Ecto neural progenitor cell (in vitro differentiated cells): ENCODE measurements at regions not wholly inside any gene's neighbourhood (a gene's known extent, or its start where the extent isn't known, plus 50 kb on each side); places are given as distances from the start of the nearest gene placed in this dataset.

Experiments used
- DNase-seq: peaks from one replicate; pipeline ENCODE4 v3.0.0-alpha.2; 2018; ENCODE audit warnings: low spot score

DNA sequence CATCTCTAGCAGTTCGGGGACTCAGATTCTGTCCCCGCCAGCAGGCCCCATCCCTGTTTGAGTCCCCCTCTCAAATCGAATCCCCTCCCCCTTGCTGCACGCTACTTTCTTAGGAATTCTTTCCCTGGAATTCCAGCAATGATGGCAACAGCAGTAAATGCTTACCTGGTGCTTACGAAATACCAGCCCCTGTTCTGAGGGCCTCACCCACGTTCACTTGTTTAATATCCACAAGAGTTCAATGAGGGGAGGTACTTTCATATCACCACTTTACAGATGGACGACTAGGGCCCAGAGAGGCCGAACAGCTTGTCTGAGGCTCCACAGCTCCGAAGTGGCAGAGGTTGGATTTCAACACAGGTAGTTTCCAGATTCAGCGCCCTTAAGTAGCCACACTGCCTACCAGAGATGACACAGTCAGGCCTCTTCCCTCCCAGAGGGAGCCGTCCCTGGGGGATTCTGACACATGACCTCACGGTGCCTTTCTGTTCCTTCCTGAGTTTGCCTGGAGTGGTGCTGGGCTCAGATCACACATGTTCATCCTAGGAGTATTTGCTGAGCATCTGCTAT is 120.7 kb upstream of the GSE1 start:
- DNase-seq: no peak

DNA sequence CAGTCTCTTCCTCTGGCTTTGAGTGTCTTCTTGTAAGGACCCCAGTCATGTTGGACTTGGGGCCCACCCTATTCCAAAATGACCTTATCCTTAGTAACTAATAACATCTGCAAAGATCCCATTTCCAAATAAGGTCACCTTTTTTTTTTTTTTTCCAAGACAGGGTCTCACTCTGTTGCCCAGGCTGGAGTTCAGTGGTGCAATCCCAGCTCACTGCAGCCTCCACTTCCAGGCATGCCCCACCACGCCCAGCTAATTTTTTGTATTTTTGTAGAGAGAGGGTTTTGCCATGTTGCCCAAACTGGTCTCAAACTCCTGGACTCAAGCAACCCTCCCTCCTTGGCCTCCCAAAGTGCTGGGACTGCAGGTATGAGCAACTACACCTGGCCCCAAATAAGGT is 118.8 kb upstream of the GSE1 start:
- DNase-seq: no peak

DNA sequence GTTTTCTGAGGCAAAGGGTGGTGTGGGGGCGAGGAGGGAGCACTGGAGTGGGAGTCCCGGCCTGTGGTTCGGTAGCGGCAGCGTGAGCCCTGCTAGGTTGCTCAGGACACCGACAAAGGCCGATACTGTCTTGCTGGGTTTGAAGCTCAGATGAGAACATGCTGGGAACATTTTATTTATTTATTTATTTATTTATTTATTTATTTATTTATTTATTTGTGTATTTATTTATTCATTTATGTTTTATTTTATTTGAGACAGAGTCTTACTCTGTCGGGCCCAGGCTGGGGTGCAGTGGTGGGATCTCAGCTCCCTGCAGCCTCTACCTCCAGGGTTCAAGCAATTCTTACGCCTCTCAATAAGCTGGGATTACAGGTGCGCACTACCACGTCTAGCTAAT is 117.9 kb upstream of the GSE1 start:
- no peak for DNase-seq

DNA sequence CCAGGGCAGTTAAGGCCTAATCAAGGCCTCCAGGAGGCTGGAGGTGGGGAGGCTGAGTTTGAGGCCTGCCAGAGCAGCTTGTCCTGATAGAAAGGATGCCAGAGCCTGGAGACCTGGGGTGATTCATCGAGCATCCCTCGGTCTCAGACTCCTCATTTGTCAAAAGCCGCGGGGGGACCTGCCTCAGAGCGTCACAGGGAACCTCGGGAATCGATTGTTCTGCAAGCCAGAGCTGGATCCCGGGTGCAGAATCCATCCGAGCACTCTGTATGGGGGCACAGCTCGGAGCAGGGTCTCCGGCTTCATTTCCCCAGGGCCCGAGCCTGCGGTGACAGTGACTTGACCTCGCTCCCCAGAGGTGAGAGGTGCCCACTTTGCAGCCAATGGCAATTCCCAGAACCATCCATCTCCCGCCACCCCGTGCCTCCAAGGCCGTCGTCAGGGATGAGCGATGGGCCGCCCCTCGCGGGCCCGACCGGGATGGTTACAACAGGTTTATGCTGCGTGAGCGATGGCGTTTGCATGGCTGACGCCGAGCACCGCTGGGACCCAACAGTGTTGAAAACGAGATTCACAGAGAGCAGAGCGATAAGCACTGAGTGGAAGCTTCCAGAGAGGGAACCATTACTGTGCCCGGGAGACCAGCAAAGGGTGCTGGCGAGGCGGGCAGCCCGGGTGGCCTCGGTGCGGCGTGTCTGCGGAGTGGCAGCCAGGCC is 117.1 kb upstream of the GSE1 start:
- no peak for DNase-seq

DNA sequence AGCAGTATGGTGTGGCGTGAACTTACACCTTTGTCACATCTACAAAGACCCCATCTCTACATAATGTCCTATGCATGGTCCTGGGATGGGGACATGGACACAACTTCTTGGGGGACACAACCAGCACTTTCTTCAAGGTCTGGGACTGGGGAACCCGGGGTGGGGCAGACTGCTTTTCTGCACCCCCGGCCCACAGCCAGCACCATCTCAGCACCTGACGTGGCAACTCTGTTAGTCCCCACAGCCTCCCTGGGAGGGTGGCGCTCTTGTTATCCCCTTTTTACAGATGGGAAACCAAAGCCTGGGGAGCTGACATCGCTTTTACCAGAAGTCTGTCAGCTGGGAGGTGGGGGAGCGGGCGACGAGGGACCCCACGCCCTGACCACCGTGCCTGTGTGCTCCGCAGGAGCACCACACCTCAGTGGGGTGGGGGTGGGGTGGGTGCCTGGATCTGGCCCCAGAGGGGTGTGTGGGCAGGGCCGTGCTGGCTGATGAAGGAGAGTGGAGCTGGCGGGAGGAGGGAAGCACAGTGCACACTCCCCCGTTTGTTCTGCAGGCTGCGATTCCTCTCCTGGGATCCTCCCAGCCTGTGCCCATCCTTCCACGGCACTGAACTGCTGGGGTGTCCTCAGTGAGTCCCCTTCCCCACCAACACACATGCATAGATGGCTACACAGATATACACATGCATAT is 115.4 kb upstream of the GSE1 start:
- DNase-seq: no peak

DNA sequence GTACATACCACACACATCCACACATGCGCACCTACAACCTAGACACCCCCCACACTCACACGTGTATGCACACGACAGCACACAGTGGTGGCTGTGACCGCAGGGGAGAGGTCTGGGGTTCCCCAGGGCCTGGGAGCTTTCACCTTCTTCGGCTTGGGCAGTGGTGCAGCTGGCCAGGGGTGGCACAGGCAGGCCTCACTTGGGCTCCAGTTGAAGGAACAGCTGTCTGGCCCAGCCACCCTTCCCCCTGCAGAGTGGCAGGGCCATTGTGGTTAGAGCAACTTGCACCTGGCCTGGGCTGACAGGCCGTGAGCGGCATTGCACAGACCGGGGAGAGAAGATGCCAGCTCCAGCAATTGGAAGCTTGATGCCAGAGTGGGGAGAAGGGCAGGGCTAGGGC is 114.5 kb upstream of the GSE1 start:
- no peak for DNase-seq

DNA sequence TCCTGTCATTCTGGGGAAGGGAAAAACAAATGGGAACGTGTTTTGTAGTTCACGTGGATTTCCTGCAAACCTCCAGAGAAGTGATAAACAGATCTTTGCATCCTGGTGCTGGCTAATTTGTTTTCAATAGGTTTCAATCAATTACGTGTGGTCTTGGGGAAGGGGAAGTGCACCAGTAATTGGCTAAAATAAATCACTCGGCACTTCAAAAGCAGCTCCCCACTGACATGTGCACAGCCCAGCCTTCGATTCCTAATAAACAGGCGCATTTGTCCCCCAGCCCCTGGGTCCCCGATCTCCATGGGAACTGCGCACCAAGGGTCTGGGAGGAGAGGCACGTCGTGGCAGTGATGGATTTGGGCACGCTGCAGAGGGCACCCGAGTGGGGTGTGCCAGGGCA is 112.9 kb upstream of the GSE1 start:
- no peak for DNase-seq

DNA sequence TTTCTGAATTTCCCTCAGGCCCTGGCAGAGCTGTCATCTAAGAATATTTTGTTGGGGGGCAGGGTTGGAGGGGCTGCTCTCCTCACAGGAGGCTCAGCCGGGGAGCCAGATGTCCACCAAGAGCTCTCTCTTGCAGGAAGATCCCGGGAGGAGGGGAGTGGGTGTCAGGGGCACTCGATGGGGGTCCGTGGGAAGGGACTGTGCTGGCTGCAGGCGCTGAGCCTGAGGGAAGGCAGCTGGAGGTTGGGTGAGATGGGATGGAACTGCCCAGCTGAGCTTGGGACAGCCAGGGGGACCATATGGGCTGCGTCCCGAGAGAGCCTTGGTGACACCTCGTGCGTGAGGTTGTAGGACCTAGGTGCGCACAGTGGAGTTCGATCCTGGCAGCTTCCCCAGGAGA is 111.2 kb upstream of the GSE1 start:
- DNase-seq: no peak

DNA sequence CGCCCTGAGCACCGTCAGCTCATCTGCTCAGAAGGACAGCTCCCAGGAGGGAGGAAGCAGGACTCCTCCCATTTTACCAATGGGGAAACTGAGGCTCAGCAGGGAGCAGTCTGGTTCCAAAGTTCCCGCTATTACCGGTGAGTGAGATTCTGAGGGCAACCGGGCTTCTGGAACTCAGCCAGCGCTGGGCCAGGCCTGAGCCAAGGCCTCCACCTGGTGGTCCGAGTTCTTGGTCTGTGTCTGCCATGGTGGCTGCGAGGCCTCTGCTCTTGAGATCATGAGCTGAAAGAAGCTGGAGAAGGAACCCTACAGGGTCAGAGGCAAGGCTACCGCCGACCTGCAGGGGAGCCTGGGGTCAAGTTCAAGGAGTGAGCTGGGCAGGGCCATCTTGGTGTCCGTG is 110.8 kb upstream of the GSE1 start:
- no peak for DNase-seq

DNA sequence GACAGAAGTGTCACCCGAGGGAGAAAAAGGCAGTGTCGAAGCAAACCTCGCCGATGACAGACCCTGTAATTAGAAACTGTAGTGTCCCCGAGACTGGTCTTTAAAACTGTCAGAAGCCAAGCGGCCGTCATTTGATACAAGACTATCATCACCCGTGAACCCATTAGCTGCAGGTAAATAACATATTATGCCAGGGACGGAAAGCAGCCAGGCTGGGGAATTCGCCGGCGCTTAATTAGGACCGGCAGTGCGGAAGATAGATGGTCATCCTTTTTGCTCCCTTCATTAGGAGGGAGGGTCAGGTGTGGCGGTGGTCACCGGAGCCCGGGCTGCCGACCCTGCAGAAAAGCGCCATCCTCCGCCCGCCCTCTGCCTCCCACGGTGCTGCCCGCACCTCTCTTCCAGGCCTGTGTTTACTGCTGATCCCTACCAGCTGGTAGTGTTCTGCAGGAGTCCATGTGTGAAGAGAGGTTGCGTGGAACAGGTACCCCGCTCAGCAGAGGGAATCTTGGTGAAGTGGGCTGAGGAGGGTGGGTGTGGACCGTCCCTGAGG is 109.4 kb upstream of the GSE1 start:
- no peak for DNase-seq

DNA sequence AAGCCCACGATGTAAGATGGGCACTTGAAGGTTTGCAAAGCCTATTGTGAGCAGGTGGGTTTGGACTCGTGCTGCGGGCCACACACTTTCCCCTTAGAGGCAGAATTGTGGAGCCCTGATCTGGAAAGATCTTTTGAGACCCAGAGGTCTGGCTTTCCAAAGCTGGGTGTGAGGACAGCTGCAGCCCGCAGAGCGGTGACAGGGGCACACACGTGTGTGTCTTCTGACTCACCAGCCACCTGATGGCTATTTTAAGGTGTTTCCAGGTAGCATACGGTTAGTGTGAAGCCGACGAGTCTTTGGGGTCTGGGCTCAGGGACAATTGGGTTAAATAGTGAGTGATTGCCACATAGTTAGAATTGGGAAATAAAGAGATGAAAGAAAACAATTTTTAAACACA is 108.9 kb upstream of the GSE1 start:
- DNase-seq: no peak

DNA sequence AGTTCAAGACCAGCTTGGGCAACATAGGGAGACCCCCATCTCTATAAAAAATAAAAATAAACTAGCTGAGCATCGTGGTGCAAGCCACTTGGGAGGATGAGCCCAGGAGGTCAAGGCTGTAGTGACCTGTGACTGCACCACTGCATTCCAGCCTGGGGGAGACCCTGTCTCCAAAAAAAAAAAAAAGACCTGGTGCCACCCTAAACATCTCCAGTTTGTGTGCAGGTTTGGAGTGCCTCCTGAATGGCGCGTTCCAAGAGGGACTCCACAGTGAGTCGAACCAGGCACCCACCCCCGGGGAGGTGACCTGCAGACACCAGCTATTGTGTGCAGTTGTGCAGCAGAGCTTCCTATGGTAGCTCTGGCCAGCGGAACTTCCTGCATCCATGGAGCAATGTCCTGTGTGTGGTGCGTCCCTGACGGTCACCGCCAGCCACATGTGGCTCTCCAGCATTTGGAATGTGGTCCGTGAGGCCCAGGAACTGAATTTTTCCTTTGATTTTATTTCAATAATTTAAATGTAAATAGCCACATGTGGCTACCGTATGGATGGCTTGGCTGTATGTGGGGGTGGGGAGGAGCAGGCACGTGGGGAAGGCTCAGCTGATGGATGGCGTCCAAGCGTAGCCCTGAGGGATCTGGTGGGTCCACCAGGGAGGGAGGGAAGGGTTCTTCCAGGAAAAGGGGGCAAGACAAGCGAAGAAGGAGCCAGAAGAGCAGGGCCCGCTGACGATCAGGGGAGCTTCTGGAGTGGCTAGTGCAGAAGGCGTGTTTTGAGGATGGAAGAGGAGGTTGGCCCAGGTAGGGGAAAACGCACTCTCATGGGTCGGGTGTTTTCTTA is 107.1 kb upstream of the GSE1 start:
- DNase-seq: no peak

DNA sequence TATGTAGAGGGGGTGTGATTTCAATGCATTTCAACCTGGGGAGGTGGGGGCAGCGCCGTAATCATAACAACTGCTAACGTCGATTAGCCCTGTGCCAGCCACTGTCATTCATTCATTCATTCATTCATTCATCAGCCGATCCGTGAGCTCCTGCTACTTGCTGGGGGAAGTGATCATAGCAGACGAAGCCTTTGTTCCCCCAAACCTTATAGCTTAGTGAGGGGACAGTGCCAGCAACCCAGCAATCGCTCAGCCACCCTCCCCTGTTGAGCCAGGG is 106.5 kb upstream of the GSE1 start:
- DNase-seq: no peak

DNA sequence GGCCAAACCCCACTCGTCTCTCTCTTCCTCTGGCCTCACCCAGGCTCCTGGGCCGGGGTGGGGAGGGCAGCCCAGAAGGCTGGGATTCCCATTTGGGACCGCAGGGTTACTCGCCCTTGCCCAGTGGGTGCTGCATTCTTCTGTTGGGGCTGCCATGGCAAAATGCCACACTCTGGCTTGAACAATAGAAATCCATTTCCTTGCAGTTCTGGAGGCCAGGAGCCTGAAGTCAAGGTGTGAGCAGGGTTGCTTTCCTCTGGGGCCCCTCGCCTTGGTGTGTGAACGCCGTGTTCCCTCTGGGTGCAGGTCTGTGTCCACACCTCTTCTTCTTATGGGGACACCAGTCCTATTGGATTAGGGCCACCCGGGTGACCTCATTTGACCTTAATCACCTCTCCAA is 105.8 kb upstream of the GSE1 start:
- no peak for DNase-seq

DNA sequence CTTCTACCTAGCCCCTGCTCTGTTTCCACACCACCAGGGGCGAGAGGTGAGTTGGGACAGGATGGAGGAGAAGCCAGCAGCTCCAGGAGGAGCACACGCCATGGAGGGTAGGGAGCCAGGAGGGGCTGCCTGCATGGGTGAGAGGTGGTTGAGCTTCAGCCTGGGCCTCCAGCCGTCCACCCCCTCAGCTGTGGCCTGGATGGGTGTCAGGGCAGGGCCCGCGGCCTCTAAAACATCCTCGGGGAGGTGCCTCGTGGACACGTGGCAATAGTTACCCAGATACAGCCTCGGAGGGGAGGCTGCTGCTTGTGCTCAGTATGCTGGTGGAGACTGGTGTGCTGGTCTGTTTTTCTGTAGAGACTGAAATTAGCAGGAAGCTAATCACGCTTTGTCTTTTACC is 104.7 kb upstream of the GSE1 start:
- DNase-seq: no peak

DNA sequence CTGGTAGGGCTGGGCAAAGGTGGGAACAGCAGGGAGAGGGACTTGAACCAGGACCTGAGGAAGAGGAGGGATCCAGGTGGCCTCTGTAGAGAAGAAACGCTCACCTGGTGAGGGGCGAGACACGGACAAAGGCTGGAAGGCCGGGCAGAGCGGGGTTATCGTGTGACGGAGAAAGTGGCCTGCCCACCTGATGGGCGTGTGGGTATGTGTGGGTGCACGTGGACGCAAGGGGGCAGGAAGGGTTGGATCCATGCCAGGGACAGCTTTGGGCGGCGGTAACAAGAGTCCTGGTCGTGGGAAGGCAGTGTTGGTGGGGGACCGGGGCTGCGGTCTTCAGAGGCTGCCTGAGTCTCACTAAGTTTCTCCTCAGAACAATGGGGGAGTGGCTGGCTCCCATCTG is 104.1 kb upstream of the GSE1 start:
- DNase-seq: no peak

DNA sequence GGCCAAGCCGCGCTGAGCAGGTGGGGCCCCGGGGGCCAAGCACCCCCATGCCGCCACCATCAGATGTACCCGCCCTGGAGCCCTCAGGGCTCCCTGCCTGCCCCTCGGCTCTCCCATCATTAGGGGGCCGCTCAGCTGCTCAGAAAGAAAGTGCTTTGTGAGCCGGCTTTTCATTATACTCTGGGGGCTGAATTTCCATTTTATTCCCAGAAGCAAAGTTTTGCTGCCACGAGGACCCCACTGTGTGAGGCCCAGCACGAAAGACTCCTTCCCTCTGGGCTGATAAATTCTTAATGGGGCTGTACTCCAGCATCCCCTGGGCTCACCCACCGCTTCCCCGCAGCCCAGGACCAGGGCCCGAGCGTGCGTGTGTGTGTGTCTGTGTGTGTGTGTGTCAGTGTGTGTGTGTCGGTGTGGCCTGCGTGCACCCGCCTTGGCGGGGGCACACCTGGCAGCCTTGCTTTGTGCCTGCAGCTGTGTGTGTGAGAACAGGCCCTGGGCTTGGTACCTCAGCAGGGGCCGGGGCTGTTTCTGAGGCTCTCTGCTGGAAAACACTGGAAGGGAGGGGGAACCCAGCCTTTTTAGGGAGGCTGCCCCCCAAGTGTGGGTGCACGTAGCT is 103.0 kb upstream of the GSE1 start:
- no peak for DNase-seq

DNA sequence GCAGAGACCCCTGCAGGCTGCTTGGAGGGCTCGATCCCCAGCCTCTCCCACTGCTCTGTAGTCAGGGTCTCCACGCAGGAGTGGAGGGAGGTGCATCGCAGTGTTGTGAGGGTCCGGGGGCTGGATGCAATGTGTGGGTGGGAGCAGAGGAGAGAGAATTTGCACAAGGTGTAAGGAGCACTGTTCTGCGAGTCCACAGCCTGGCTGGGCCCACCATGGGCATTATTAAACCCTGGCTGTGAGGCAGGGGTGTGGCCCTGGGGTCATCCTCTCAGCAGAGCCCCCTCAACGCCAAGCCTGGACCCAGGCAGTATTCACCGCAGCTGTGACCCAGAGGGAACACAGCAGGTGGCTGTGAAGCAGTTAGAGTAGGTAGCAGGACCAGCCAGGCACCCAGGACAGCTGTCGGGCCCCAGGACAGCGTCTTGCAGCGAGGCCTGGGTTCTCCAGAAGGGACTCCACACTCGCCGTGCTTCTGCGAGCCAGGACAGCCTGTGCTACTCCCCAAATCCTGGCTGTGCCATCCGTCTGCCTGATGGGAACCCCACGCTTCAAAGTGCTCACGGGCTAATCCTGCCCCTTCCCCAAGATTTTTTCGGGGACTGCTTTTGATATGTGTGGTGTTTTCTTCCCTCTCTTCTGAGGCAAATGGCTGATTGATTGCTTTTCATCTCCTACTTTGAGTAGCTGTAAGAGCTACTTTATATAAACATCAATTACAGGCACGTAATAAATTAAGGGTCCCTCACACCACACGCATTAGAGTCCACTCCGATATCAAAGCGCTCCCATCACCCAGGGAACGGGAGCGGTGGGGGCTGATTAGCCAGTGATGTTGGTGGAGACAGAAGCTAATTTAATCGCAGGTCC is 100.9 kb upstream of the GSE1 start:
- no peak for DNase-seq

DNA sequence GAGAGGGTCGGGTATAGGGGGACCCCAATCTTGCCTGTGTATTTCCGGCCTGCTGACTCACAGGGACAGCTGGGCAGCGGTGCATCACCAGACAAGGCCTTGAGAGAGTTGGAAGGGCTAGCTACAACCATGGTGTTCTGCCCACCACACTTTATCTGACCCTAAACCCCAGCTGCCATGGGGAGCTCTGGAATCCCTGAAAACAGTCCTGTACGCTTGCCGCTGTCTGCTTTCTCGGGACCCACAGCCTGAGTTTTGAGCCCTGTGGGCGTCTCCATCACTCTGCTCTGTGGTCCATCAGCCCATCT is 100.4 kb upstream of the GSE1 start:
- no peak for DNase-seq

DNA sequence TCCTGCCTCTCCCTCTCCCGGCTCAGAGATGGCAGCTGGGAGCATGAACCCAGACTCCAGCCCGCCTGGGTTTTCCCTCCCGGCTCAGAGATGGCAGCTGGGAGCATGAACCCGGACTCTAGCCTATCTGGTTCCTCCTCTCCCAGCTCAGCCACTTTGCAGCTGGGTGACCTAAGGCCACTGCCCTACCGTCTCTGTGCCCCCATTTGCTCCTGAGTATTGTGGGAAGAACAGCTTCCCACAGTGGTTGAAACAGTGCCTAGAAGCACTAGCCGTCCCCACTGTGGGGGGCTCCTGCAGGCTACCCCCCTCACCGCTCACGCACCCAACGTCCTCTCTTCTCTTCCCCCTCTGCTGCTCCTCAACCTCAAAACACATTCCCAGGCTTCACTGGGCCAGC is 99.9 kb upstream of the GSE1 start:
- DNase-seq: no peak

DNA sequence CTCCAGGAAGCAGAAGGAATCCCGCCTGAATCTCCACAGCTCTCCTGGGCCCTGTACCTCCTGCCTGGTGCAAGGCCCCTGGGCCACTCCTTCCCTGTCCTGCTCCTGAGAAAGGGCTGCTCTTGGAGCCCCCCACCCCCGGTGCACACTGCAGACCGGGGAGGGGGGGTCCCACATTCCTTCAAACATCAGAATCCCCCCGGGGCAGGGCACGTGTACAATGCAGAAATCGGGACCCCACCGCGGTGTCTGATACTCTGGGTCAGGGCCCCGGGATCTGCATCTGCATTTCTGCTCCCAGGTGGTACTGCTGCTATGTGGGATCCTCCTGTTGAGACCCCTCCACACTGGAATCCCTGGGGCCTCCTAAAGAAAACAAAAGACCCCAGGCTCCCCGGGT is 99.5 kb upstream of the GSE1 start:
- DNase-seq: no peak

DNA sequence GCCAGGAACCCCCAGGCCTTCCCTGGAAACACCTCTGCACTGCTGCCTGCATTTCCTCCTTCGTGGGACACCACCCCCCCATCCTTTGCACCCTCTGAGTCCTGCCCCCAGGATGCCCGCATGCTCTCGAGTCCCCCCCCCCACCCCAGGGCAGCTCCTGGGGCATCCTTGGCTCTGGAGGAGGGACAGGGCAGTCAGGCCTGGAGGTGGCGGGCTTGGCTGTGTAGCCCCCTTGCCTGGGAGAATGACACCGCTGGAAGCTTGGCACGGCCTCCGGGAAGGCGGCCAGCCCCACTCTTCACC is 98.9 kb upstream of the GSE1 start:
- DNase-seq: no peak
